IMR-90 (cell line): ENCODE measurements at regions not wholly inside any gene's neighbourhood (a gene's known extent, or its start where the extent isn't known, plus 50 kb on each side); places are given as distances from the start of the nearest gene placed in this dataset.

Experiments
- ATAC-seq: fragments of 200-7000 bp; cut with Tn5 transposase; 2 replicates; pipeline ENCODE4 v1.9.1; 2020; ENCODE audit warnings: low read depth, mild to moderate bottlenecking, moderate library complexity
- BruUV-seq: library from RNA; stranded (reverse); fragments of 400-500 nt; replicated peaks from 2 replicates; lab custom pipeline; 2021; lab: Mats Ljungman, UMichigan
- CTCF ChIA-PET: fragments of 300-600 bp; formaldehyde crosslinking; extraction: SDS; loops from one replicate; lab custom pipeline; 2021; ENCODE audit warnings: antibody characterized with exemption; lab: Yijun Ruan, JAX
- POLR2A ChIA-PET: fragments of 300-600 bp; sonication (Branson Sonifier 250); formaldehyde crosslinking; loops from one replicate; lab custom pipeline; 2022; ENCODE audit warnings: antibody characterized with exemption; ENCODE audit not compliant: unreplicated experiment; lab: Charles Lee
- DNase-seq: peaks from one replicate; pipeline ENCODE4 v3.0.0; 2013
- H2AFZ ChIP-seq: replicated peaks from 2 replicates; pipeline ENCODE3; 2013; ENCODE audit warnings: low read length, mild to moderate bottlenecking; ENCODE audit not compliant: poor library complexity
- H2AK5ac ChIP-seq: 2 replicates; pipeline ENCODE4 v1.6.1; 2013; ENCODE audit warnings: low read depth, low read length, inconsistent platforms
- H2AK9ac ChIP-seq: replicated peaks from 2 replicates; pipeline ENCODE3; 2013; ENCODE audit warnings: mild to moderate bottlenecking, low read depth, low read length, moderate library complexity; ENCODE audit not compliant: poor library complexity
- H2BK120ac ChIP-seq: 2 replicates; pipeline ENCODE4 v1.6.1; 2013; ENCODE audit warnings: low read depth, low read length, inconsistent platforms
- H2BK15ac ChIP-seq: 3 replicates; pipeline ENCODE4 v1.6.1; 2013; ENCODE audit warnings: low read depth, low read length, inconsistent platforms
- H2BK20ac ChIP-seq: 2 replicates; pipeline ENCODE4 v1.6.1; 2013; ENCODE audit warnings: low read depth, mild to moderate bottlenecking, inconsistent platforms, low read length, moderate library complexity
- H2BK5ac ChIP-seq: 2 replicates; pipeline ENCODE4 v1.6.1; 2013; ENCODE audit warnings: mild to moderate bottlenecking, low read depth, low read length, inconsistent platforms; ENCODE audit not compliant: poor library complexity, severe bottlenecking
- H3K14ac ChIP-seq: replicated peaks from 2 replicates; pipeline ENCODE4 v1.6.1; 2013; ENCODE audit warnings: low read depth, low read length, inconsistent platforms
- H3K18ac ChIP-seq: 2 replicates; pipeline ENCODE4 v1.6.1; 2013; ENCODE audit warnings: low read depth, low read length, control low read depth
- H3K23ac ChIP-seq: 2 replicates; pipeline ENCODE4 v1.6.1; 2013; ENCODE audit warnings: low read depth, low read length, inconsistent platforms
- H3K27ac ChIP-seq: 2 replicates; pipeline ENCODE4 v1.5.1; 2013; ENCODE audit warnings: mild to moderate bottlenecking, control low read depth, low read length; ENCODE audit not compliant: insufficient read depth
- H3K27me3 ChIP-seq: 2 replicates; pipeline ENCODE4 v1.6.1; 2013; ENCODE audit warnings: low read length; ENCODE audit not compliant: control insufficient read depth, insufficient read depth
- H3K36me3 ChIP-seq: 2 replicates; pipeline ENCODE4 v1.6.1; 2013; ENCODE audit warnings: low read length, mixed read lengths; ENCODE audit not compliant: control insufficient read depth, insufficient read depth
- H3K4ac ChIP-seq: 2 replicates; pipeline ENCODE4 v1.6.1; 2013; ENCODE audit warnings: low read depth, low read length, inconsistent platforms
- H3K4me1 ChIP-seq: 2 replicates; pipeline ENCODE4 v1.6.1; 2013; ENCODE audit warnings: low read length, mixed read lengths; ENCODE audit not compliant: control insufficient read depth, insufficient read depth
- H3K4me2 ChIP-seq: 2 replicates; pipeline ENCODE4 v1.6.1; 2013; ENCODE audit warnings: low read depth, mild to moderate bottlenecking, control low read depth, low read length, moderate library complexity
- H3K4me3 ChIP-seq: 2 replicates; pipeline ENCODE4 v1.5.1; 2013; ENCODE audit warnings: low read depth, mild to moderate bottlenecking, control low read depth, low read length, moderate library complexity; ENCODE audit not compliant: insufficient read depth
- H3K56ac ChIP-seq: 2 replicates; pipeline ENCODE4 v1.6.1; 2013; ENCODE audit warnings: low read length, inconsistent platforms; ENCODE audit not compliant: insufficient read depth; ENCODE audit errors: extremely low read depth
- H3K79me1 ChIP-seq, 2 experiments: 2 replicates each; pipeline ENCODE4 v1.6.1; 2013; ENCODE audit warnings: low read length in 2 of 2, inconsistent platforms in 1 of 2, low read depth in 1 of 2
- H3K9ac ChIP-seq: 2 replicates; pipeline ENCODE4 v1.6.1; 2013; ENCODE audit warnings: low read depth, low read length, control low read depth
- H3K9me1 ChIP-seq: 2 replicates; pipeline ENCODE4 v1.6.1; 2013; ENCODE audit warnings: low read length, inconsistent platforms; ENCODE audit not compliant: insufficient read depth
- H3K9me3 ChIP-seq: 2 replicates; pipeline ENCODE4 v1.6.1; 2013; ENCODE audit warnings: low read length; ENCODE audit not compliant: control insufficient read depth, insufficient read depth
- H4K20me1 ChIP-seq: 2 replicates; pipeline ENCODE4 v1.6.1; 2013; ENCODE audit warnings: low read length, inconsistent platforms; ENCODE audit not compliant: insufficient read depth
- H4K5ac ChIP-seq: 2 replicates; pipeline ENCODE4 v1.6.1; 2013; ENCODE audit warnings: mild to moderate bottlenecking, low read depth, low read length, control low read depth
- H4K8ac ChIP-seq, 2 experiments: 2 replicates each; pipeline ENCODE4 v1.6.1; 2013; ENCODE audit warnings: low read depth in 2 of 2, low read length in 2 of 2, control low read depth in 1 of 2, inconsistent platforms in 1 of 2
- H4K91ac ChIP-seq: 2 replicates; pipeline ENCODE4 v1.6.1; 2013; ENCODE audit warnings: low read depth, low read length, inconsistent platforms; ENCODE audit not compliant: insufficient read depth
- BHLHE40 ChIP-seq: fragments of 150-350 bp; IDR thresholded peaks from 2 replicates; pipeline ENCODE4 v1.6.1; 2016; ENCODE audit warnings: mild to moderate bottlenecking, low read depth, low read length
- CEBPB ChIP-seq: IDR thresholded peaks from 2 replicates; pipeline ENCODE4 v1.6.1; 2012; ENCODE audit warnings: low read depth, low read length, improper control_type of control experiment
- CHD1 ChIP-seq: IDR thresholded peaks from 2 replicates; pipeline ENCODE4 v1.6.1; 2012; ENCODE audit warnings: low read depth, low read length, improper control_type of control experiment
- FOS ChIP-seq: fragments of 150-350 bp; IDR thresholded peaks from 2 replicates; pipeline ENCODE4 v1.6.1; 2016; ENCODE audit warnings: low read depth, low read length
- MAFK ChIP-seq: IDR thresholded peaks from 2 replicates; pipeline ENCODE4 v1.6.1; 2012; ENCODE audit warnings: low read depth, low read length, improper control_type of control experiment
- MAZ ChIP-seq: IDR thresholded peaks from 2 replicates; pipeline ENCODE4 v1.6.1; 2012; ENCODE audit warnings: low read depth, mild to moderate bottlenecking, low read length, improper control_type of control experiment, moderate library complexity, borderline replicate concordance
- MXI1 ChIP-seq: IDR thresholded peaks from 2 replicates; pipeline ENCODE4 v1.6.1; 2012; ENCODE audit warnings: low read depth, mild to moderate bottlenecking, low read length, moderate library complexity, borderline replicate concordance
- NFE2L2 ChIP-seq: fragments of 150-350 bp; IDR thresholded peaks from 2 replicates; pipeline ENCODE4 v1.6.1; 2016; ENCODE audit warnings: low read depth, mild to moderate bottlenecking, low read length
- POLR2A ChIP-seq: IDR thresholded peaks from 2 replicates; pipeline ENCODE4 v1.6.1; 2012; ENCODE audit warnings: mild to moderate bottlenecking, low read depth, low read length
- RAD21 ChIP-seq: IDR thresholded peaks from 2 replicates; pipeline ENCODE4 v1.6.1; 2012; ENCODE audit warnings: low read length, improper control_type of control experiment
- RCOR1 ChIP-seq: IDR thresholded peaks from 2 replicates; pipeline ENCODE4 v1.6.1; 2012; ENCODE audit warnings: mild to moderate bottlenecking, low read length, improper control_type of control experiment; ENCODE audit not compliant: insufficient replicate concordance
- RFX5 ChIP-seq: IDR thresholded peaks from 2 replicates; pipeline ENCODE4 v1.8.0; 2012; ENCODE audit warnings: low read depth, mild to moderate bottlenecking, low read length, moderate library complexity
- SMC3 ChIP-seq: fragments of 150-350 bp; IDR thresholded peaks from 2 replicates; pipeline ENCODE4 v1.6.1; 2016; ENCODE audit warnings: low read depth, mild to moderate bottlenecking, antibody characterized with exemption, low read length, moderate library complexity
- WGBS, 2 experiments: methylation state at CpG; one replicate each; pipeline versions ENCODE4 v1.1.5 to v1.1.7; 2013; ENCODE audit warnings: missing lambda C conversion rate in 2 of 2; ENCODE audit not compliant: insufficient read length in 1 of 2; ENCODE audit errors: extremely low coverage in 2 of 2; 5-methylcytosine and 5-hydroxymethylcytosine counted together
- dilution Hi-C: fragments of 300-500 bp; cut with HindIII; formaldehyde crosslinking; loops from one replicate; pipeline ENCODE4 v1.14.3; 2018; ENCODE audit warnings: low sequenced_read_pairs; ENCODE audit not compliant: unreplicated experiment
- in situ Hi-C: fragments of 300-500 bp; cut with MboI; formaldehyde crosslinking; loops from 3 replicates; pipeline ENCODE4 v1.14.3; 2019; ENCODE audit warnings: low sequenced_read_pairs, inconsistent platforms, mixed read lengths
- intact Hi-C: fragments of 100-400 bp; cut with micrococcal nuclease; formaldehyde crosslinking; loops from 2 replicates; pipeline ENCODE4 v1.10.0; 2022
- TF ChIP-seq, protein P1 (sequence below): fragments of 150-350 bp; IDR thresholded peaks from 2 replicates; pipeline ENCODE4 v1.6.1; 2017; ENCODE audit warnings: mild to moderate bottlenecking, antibody characterized with exemption, low read length, low read depth
- TF ChIP-seq, protein P2 (sequence below): conservative IDR thresholded peaks from 2 replicates; pipeline ENCODE4 v1.5.1; 2012; ENCODE audit warnings: mild to moderate bottlenecking, low read depth, low read length, improper control_type of control experiment
- TF ChIP-seq, protein P3 (sequence below): fragments of 150-350 bp; IDR thresholded peaks from 2 replicates; pipeline ENCODE4 v1.6.1; 2016; ENCODE audit warnings: low read depth, mild to moderate bottlenecking, low read length, moderate library complexity, borderline replicate concordance

DNA sequence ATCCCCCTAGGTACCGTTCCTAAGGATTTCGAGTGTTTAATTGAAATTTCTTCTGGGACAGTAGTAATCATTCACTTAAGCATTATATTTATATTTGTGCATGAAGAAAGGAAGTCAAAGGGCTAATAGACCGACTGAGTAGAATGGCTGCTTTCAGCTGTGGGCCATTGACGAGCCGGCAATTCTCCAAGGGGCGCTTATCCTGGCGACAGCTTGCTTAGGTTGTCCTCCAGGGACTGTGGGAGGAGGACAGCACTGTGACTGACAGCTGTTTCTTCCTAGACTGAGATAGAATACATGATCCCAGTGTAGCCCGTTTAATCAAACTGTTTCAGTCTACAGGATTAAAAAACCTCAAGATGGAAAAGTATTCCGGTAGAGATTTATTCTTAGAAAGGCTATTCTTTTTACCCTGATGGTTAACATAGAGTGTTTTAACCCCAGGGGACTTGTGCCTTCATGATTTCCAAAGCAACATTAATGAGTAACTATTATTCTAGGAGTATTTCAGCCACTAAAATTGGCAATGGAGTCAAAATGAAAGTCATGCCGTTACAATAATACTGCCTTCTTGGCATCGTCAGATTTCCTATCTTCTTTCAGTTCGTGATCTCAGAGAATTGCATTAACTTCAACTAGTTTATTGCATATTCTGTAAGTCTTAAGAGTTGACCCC is 943.1 kb upstream of the WWC1 start:
- no TSS peak for BruUV-seq
- no peak overlapping the region for H2BK5ac ChIP-seq
- no peak overlapping the region for H2BK20ac ChIP-seq
- H3K9me1 ChIP-seq: no peaks in the 10 kb centered on the region
- H3K9ac ChIP-seq: no peak overlapping the region
- in situ Hi-C loops (no loop called here), dilution Hi-C loops (no loop called here), intact Hi-C loops (no loop called here)
- H4K91ac ChIP-seq: no peak overlapping the region
- no peak overlapping the region for H2AFZ ChIP-seq
- H3K18ac ChIP-seq: no peak overlapping the region
- no peaks in the 10 kb centered on the region for H3K4me1 ChIP-seq
- no peak overlapping the region for H2AK9ac ChIP-seq
- H3K4me2 ChIP-seq: no peak overlapping the region
- ChIA-PET POLR2A (no interaction called here), CTCF (no interaction called here)
- H3K9me3 ChIP-seq: no peaks in the 10 kb centered on the region
- H3K79me1 ChIP-seq: no peaks in the 10 kb centered on the region
- H3K23ac ChIP-seq: no peak overlapping the region
- no CpG with 5 or more reads among the region's 12 CpGs for WGBS, 2 experiments
- DNase-seq (no peak), ATAC-seq (no peak)
- H2AK5ac ChIP-seq: no peak overlapping the region
- no peak overlapping the region for H3K14ac ChIP-seq
- H4K5ac ChIP-seq: no peak overlapping the region
- H4K20me1 ChIP-seq: no peaks in the 10 kb centered on the region
- no peak overlapping the region for H2BK15ac ChIP-seq
- H3K27ac ChIP-seq: no peak overlapping the region
- TF ChIP-seq RFX5 (no peak), CHD1 (no peak), BHLHE40 (no peak), POLR2A (no peak), MAZ (no peak), CEBPB (no peak), NFE2L2 (no peak), SMC3 (no peak), FOS (no peak), MAFK (no peak), RCOR1 (no peak), MXI1 (no peak), RAD21 (no peak)
- TF ChIP-seq, protein P1, sequence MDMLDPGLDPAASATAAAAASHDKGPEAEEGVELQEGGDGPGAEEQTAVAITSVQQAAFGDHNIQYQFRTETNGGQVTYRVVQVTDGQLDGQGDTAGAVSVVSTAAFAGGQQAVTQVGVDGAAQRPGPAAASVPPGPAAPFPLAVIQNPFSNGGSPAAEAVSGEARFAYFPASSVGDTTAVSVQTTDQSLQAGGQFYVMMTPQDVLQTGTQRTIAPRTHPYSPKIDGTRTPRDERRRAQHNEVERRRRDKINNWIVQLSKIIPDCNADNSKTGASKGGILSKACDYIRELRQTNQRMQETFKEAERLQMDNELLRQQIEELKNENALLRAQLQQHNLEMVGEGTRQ: no peak
- TF ChIP-seq, protein P2, sequence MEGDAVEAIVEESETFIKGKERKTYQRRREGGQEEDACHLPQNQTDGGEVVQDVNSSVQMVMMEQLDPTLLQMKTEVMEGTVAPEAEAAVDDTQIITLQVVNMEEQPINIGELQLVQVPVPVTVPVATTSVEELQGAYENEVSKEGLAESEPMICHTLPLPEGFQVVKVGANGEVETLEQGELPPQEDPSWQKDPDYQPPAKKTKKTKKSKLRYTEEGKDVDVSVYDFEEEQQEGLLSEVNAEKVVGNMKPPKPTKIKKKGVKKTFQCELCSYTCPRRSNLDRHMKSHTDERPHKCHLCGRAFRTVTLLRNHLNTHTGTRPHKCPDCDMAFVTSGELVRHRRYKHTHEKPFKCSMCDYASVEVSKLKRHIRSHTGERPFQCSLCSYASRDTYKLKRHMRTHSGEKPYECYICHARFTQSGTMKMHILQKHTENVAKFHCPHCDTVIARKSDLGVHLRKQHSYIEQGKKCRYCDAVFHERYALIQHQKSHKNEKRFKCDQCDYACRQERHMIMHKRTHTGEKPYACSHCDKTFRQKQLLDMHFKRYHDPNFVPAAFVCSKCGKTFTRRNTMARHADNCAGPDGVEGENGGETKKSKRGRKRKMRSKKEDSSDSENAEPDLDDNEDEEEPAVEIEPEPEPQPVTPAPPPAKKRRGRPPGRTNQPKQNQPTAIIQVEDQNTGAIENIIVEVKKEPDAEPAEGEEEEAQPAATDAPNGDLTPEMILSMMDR: no peak
- TF ChIP-seq, protein P3, sequence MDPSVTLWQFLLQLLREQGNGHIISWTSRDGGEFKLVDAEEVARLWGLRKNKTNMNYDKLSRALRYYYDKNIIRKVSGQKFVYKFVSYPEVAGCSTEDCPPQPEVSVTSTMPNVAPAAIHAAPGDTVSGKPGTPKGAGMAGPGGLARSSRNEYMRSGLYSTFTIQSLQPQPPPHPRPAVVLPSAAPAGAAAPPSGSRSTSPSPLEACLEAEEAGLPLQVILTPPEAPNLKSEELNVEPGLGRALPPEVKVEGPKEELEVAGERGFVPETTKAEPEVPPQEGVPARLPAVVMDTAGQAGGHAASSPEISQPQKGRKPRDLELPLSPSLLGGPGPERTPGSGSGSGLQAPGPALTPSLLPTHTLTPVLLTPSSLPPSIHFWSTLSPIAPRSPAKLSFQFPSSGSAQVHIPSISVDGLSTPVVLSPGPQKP: no peak
- no peak overlapping the region for H3K4ac ChIP-seq
- H4K8ac ChIP-seq: no peak overlapping the region
- H2BK120ac ChIP-seq: no peak overlapping the region
- no peaks in the 10 kb centered on the region for H3K36me3 ChIP-seq
- no peak overlapping the region for H3K4me3 ChIP-seq
- no peaks in the 10 kb centered on the region for H3K27me3 ChIP-seq
- no peak overlapping the region for H3K56ac ChIP-seq
